ENCODE measurements at regions not wholly inside any gene's neighbourhood (a gene's known extent, or its start where the extent isn't known, plus 50 kb on each side); places are given as distances from the start of the nearest gene placed in this dataset.

DNA sequence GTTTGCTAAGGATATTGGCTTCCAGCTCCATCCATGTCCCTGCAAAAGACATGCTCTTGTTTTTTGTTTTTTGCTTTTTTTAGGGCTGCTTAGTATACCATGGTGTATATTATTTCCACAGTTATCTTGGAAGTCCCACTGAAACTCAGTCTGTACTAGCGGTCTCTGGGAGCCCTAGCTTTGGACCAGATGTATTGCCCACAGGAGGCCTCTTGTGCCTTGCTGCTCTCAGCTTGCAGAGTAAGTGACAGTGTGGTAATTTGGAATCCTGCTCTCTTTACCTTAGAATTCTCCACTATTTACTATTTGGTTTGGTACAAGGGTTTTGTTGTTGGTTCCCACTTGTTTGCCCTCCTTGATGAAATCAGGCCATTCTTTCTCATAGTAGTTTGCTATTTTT is 1022.9 kb downstream of the LRFN5 start:
- Histone ChIP-seq H3K36me3 (ENCODE audit: control insufficient read depth, low read length) (no peaks in the 10 kb centered on the region), H3K9me3 (ENCODE audit: control insufficient read depth, insufficient read depth, low read length) (no peaks in the 10 kb centered on the region), H3F3A (ENCODE audit: control insufficient read depth, insufficient read depth) (no peaks in the 10 kb centered on the region), H3K27me3 (ENCODE audit: control insufficient read depth, low read length) (no peaks in the 10 kb centered on the region), H3K4me1 (ENCODE audit: control insufficient read depth, low read length) (no peaks in the 10 kb centered on the region), H3K27ac (ENCODE audit: low read depth, low read length) (no peak overlapping the region), H3K9me2 (replicated peaks; ENCODE audit: control insufficient read depth, low read length) (no peaks in the 10 kb centered on the region), H4K20me1 (ENCODE audit: control insufficient read depth, insufficient read depth, low read depth, low read length) (no peaks in the 10 kb centered on the region), H3K4me3 (ENCODE audit: low read length) (no peak overlapping the region), H3K79me2 (ENCODE audit: control insufficient read depth, low read length) (no peaks in the 10 kb centered on the region), H3K4me2 (ENCODE audit: low read length) (no peak overlapping the region)
- no peak for TF ChIP-seq EZH2phosphoT487 (IDR thresholded peaks at IDR 0.05; ENCODE audit: borderline replicate concordance, low read length)
- TF ChIP-seq, protein P1, sequence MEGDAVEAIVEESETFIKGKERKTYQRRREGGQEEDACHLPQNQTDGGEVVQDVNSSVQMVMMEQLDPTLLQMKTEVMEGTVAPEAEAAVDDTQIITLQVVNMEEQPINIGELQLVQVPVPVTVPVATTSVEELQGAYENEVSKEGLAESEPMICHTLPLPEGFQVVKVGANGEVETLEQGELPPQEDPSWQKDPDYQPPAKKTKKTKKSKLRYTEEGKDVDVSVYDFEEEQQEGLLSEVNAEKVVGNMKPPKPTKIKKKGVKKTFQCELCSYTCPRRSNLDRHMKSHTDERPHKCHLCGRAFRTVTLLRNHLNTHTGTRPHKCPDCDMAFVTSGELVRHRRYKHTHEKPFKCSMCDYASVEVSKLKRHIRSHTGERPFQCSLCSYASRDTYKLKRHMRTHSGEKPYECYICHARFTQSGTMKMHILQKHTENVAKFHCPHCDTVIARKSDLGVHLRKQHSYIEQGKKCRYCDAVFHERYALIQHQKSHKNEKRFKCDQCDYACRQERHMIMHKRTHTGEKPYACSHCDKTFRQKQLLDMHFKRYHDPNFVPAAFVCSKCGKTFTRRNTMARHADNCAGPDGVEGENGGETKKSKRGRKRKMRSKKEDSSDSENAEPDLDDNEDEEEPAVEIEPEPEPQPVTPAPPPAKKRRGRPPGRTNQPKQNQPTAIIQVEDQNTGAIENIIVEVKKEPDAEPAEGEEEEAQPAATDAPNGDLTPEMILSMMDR (IDR thresholded peaks at IDR 0.05; ENCODE audit: low read depth, low read length, poor library complexity, severe bottlenecking) = no peak

DNA sequence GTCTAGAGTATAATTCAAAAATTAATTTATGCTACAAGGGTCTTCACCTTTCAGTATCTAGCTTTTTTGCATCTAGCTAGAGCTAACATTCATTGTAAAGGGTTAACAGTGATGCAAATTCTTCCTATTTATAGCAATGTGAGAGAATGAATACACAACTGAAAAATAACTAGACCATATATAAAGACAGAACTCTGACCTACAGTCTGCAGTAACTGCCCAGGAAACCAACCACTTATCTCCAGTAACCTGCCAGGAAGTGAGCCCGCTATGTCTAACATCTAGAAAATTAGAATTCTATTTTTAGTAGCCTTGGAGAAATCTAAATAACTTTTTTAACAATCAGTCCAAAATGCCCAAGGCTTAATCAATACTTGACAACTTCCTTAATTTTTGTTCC is 1021.9 kb downstream of the LRFN5 start:
- Histone ChIP-seq H3K4me2 (ENCODE audit: low read length) (no peak overlapping the region), H3F3A (ENCODE audit: control insufficient read depth, insufficient read depth) (no peaks in the 10 kb centered on the region), H3K27ac (ENCODE audit: low read depth, low read length) (no peak overlapping the region), H3K79me2 (ENCODE audit: control insufficient read depth, low read length) (no peaks in the 10 kb centered on the region), H3K4me1 (ENCODE audit: control insufficient read depth, low read length) (no peaks in the 10 kb centered on the region), H3K4me3 (ENCODE audit: low read length) (no peak overlapping the region), H4K20me1 (ENCODE audit: control insufficient read depth, insufficient read depth, low read depth, low read length) (no peaks in the 10 kb centered on the region), H3K9me3 (ENCODE audit: control insufficient read depth, insufficient read depth, low read length) (no peaks in the 10 kb centered on the region), H3K27me3 (ENCODE audit: control insufficient read depth, low read length) (no peaks in the 10 kb centered on the region), H3K36me3 (ENCODE audit: control insufficient read depth, low read length) (no peaks in the 10 kb centered on the region), H3K9me2 (replicated peaks; ENCODE audit: control insufficient read depth, low read length) (no peaks in the 10 kb centered on the region)
- TF ChIP-seq, protein P1 (IDR thresholded peaks at IDR 0.05; ENCODE audit: low read depth, low read length, poor library complexity, severe bottlenecking) = no peak
- no peak for TF ChIP-seq EZH2phosphoT487 (IDR thresholded peaks at IDR 0.05; ENCODE audit: borderline replicate concordance, low read length)

DNA sequence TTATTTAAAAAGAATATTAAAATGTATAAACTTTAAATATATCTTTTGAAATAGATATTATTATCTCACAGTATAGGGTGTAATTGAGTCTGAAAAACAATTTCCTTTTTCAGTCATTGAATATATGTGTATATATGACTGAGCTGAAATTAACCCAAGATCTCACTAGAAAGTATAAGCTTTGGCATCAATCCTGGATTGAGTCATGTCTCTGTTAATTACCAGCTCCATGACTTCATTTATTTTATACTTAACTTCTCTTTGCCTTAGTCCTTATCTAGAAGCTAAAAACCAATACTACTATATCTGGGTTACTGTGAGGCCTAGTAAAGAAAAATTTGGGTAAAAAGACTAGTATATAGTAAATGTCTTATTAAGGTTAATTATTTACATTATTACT is 1020.3 kb downstream of the LRFN5 start:
- no peak for TF ChIP-seq EZH2phosphoT487 (IDR thresholded peaks at IDR 0.05; ENCODE audit: borderline replicate concordance, low read length)
- TF ChIP-seq, protein P1 (IDR thresholded peaks at IDR 0.05; ENCODE audit: low read depth, low read length, poor library complexity, severe bottlenecking) = no peak
- H3K4me3 ChIP-seq (ENCODE audit: low read length) = no peak overlapping the region
- no peaks in the 10 kb centered on the region for H3K79me2 ChIP-seq (ENCODE audit: control insufficient read depth, low read length)
- no peaks in the 10 kb centered on the region for H3F3A ChIP-seq (ENCODE audit: control insufficient read depth, insufficient read depth)
- no peak overlapping the region for H3K4me2 ChIP-seq (ENCODE audit: low read length)
- no peak overlapping the region for H3K27ac ChIP-seq (ENCODE audit: low read depth, low read length)
- no peaks in the 10 kb centered on the region for H3K9me2 ChIP-seq (replicated peaks; ENCODE audit: control insufficient read depth, low read length)
- H4K20me1 ChIP-seq (ENCODE audit: control insufficient read depth, insufficient read depth, low read depth, low read length) = no peaks in the 10 kb centered on the region
- H3K27me3 ChIP-seq (ENCODE audit: control insufficient read depth, low read length) = no peaks in the 10 kb centered on the region
- H3K4me1 ChIP-seq (ENCODE audit: control insufficient read depth, low read length) = no peaks in the 10 kb centered on the region
- H3K36me3 ChIP-seq (ENCODE audit: control insufficient read depth, low read length) = no peaks in the 10 kb centered on the region
- no peaks in the 10 kb centered on the region; the same call in 1 of the 2 replicates for H3K9me3 ChIP-seq (ENCODE audit: control insufficient read depth, insufficient read depth, low read length)
